ENCODE measurements at regions not wholly inside any gene's neighbourhood (a gene's known extent, or its start where the extent isn't known, plus 50 kb on each side); places are given as distances from the start of the nearest gene placed in this dataset.

GRCh38 chr9:107183176-107183575, 99.9 kb upstream of the RAD23B start:
- no peak overlapping the region for H3K4me3 ChIP-seq (ENCODE audit: low read length, poor library complexity, severe bottlenecking)
- H3K79me2 ChIP-seq (ENCODE audit: insufficient read depth, low read length): no peaks in the 10 kb centered on the region
- H3F3A ChIP-seq (ENCODE audit: low read depth): no peaks in the 10 kb centered on the region
- peaks cover 5% of the 10 kb centered on the region for H3K27me3 ChIP-seq (ENCODE audit: insufficient read depth, low read length, poor library complexity, severe bottlenecking)
- H2AFZ ChIP-seq (ENCODE audit: low read length): no peak overlapping the region
- H3K4me2 ChIP-seq (ENCODE audit: low read depth, low read length, poor library complexity, severe bottlenecking): no peak overlapping the region
- no peaks in the 10 kb centered on the region for H3K4me1 ChIP-seq (ENCODE audit: insufficient read depth, low read length, poor library complexity, severe bottlenecking)
- H3K36me3 ChIP-seq (ENCODE audit: insufficient read depth, low read length): no peaks in the 10 kb centered on the region
- H3K9ac ChIP-seq (ENCODE audit: low read depth, low read length, poor library complexity, severe bottlenecking): no peak overlapping the region
- no peaks in the 10 kb centered on the region for H3K9me2 ChIP-seq (replicated peaks; ENCODE audit: low read depth, low read length)
- no peaks in the 10 kb centered on the region for H3K9me3 ChIP-seq (ENCODE audit: insufficient read depth, low read depth, low read length)
- H4K20me1 ChIP-seq (ENCODE audit: insufficient read depth, low read length, poor library complexity, severe bottlenecking): no peaks in the 10 kb centered on the region
- TF ChIP-seq CTCF (conservative IDR thresholded peaks at IDR 0.05; ENCODE audit: low read length) (no peak), EZH2phosphoT487 (IDR thresholded peaks at IDR 0.05; ENCODE audit: borderline replicate concordance) (no peak)

DNA sequence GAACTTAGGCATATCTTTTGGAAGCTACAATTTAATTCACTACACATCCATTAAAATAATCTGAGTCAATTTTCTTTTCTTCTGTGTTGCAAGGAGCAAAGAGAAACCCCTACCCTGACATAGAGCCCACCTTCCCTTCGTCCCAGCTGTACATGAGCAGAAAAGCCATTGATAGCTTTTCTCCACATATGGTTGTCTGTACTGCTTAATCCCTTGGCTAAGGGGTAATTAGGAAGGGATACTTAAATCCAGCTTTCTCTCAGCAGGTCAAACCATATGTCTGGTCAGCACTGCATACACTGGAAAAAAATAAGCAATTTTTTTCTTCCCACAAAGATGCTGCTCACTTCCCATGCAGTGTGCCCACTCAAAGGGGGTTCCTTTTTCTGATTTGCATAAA, 94.7 kb upstream of the RAD23B start:
- no peaks in the 10 kb centered on the region for H3F3A ChIP-seq (ENCODE audit: low read depth)
- H3K4me2 ChIP-seq (ENCODE audit: low read depth, low read length, poor library complexity, severe bottlenecking): no peak overlapping the region
- no peaks in the 10 kb centered on the region for H3K79me2 ChIP-seq (ENCODE audit: insufficient read depth, low read length)
- H2AFZ ChIP-seq (ENCODE audit: low read length): no peak overlapping the region
- H3K4me1 ChIP-seq (ENCODE audit: insufficient read depth, low read length, poor library complexity, severe bottlenecking): no peaks in the 10 kb centered on the region
- no peaks in the 10 kb centered on the region for H4K20me1 ChIP-seq (ENCODE audit: insufficient read depth, low read length, poor library complexity, severe bottlenecking)
- no peak overlapping the region for H3K9ac ChIP-seq (ENCODE audit: low read depth, low read length, poor library complexity, severe bottlenecking)
- H3K36me3 ChIP-seq (ENCODE audit: insufficient read depth, low read length): no peaks in the 10 kb centered on the region
- H3K9me2 ChIP-seq (replicated peaks; ENCODE audit: low read depth, low read length): no peaks in the 10 kb centered on the region
- H3K4me3 ChIP-seq (ENCODE audit: low read length, poor library complexity, severe bottlenecking): no peak overlapping the region
- TF ChIP-seq EZH2phosphoT487 (IDR thresholded peaks at IDR 0.05; ENCODE audit: borderline replicate concordance): no peak
- TF ChIP-seq CTCF (conservative IDR thresholded peaks at IDR 0.05; ENCODE audit: low read length): no peak
- H3K27me3 ChIP-seq (ENCODE audit: insufficient read depth, low read length, poor library complexity, severe bottlenecking): peaks cover 4% of the 10 kb centered on the region
- H3K9me3 ChIP-seq (ENCODE audit: insufficient read depth, low read depth, low read length): no peaks in the 10 kb centered on the region

GRCh38 chr9:107190061-107190935, 92.8 kb upstream of the RAD23B start:
- Histone ChIP-seq H3K36me3 (ENCODE audit: insufficient read depth, low read length) (no peaks in the 10 kb centered on the region), H3K79me2 (ENCODE audit: insufficient read depth, low read length) (no peaks in the 10 kb centered on the region), H3K27me3 (ENCODE audit: insufficient read depth, low read length, poor library complexity, severe bottlenecking) (no peaks in the 10 kb centered on the region)

More at GRCh38 chr9:107190061-107190935, 92.8 kb upstream of the RAD23B start:
- Histone ChIP-seq H3K4me1 (ENCODE audit: insufficient read depth, low read length, poor library complexity, severe bottlenecking) (no peaks in the 10 kb centered on the region), H3K9me2 (replicated peaks; ENCODE audit: low read depth, low read length) (no peaks in the 10 kb centered on the region), H3F3A (ENCODE audit: low read depth) (no peaks in the 10 kb centered on the region), H3K4me3 (ENCODE audit: low read length, poor library complexity, severe bottlenecking) (no peak overlapping the region), H2AFZ (ENCODE audit: low read length) (no peak overlapping the region), H3K9ac (ENCODE audit: low read depth, low read length, poor library complexity, severe bottlenecking) (no peak overlapping the region), H3K4me2 (ENCODE audit: low read depth, low read length, poor library complexity, severe bottlenecking) (no peak overlapping the region), H4K20me1 (ENCODE audit: insufficient read depth, low read length, poor library complexity, severe bottlenecking) (no peaks in the 10 kb centered on the region), H3K9me3 (ENCODE audit: insufficient read depth, low read depth, low read length) (no peaks in the 10 kb centered on the region)
- TF ChIP-seq CTCF (conservative IDR thresholded peaks at IDR 0.05; ENCODE audit: low read length) (no peak), EZH2phosphoT487 (IDR thresholded peaks at IDR 0.05; ENCODE audit: borderline replicate concordance) (no peak)

All from Loucy (cell line).